AG20443 (cell line): ENCODE measurements at regions not wholly inside any gene's neighbourhood (a gene's known extent, or its start where the extent isn't known, plus 50 kb on each side); places are given as distances from the start of the nearest gene placed in this dataset.

Experiments
- DNase-seq: peaks from one replicate; pipeline ENCODE4 v3.0.0; 2012; ENCODE audit warnings: low spot score, mixed read lengths

- no peak for DNase-seq
These were observed 250.9 kb upstream of the PDE10A start for GRCh38 chr6:165913676-165914570.

- DNase-seq = no peak
These were observed 247.3 kb upstream of the PDE10A start for GRCh38 chr6:165910184-165910966.

GRCh38 chr6:165906736-165907135, 243.7 kb upstream of the PDE10A start:
- no peak for DNase-seq

GRCh38 chr6:165905744-165906143, 242.7 kb upstream of the PDE10A start:
- no peak for DNase-seq

GRCh38 chr6:165900970-165901369, 237.9 kb upstream of the PDE10A start:
- DNase-seq = no peak

- no peak for DNase-seq
These were observed 236.6 kb upstream of the PDE10A start for GRCh38 chr6:165899611-165900010.

- no peak for DNase-seq
These were observed 232.6 kb upstream of the PDE10A start for GRCh38 chr6:165895421-165896165.

GRCh38 chr6:165894171-165894825, 231.3 kb upstream of the PDE10A start:
- DNase-seq = no peak

- DNase-seq = no peak
These were observed 230.4 kb upstream of the PDE10A start for GRCh38 chr6:165893431-165893830.

- no peak for DNase-seq
These were observed 228.3 kb upstream of the PDE10A start for GRCh38 chr6:165891320-165891719.

GRCh38 chr6:165890404-165890735, 227.3 kb upstream of the PDE10A start:
- DNase-seq = no peak

- peak; percentile 75 for DNase-seq
These were observed 226.8 kb upstream of the PDE10A start for GRCh38 chr6:165889636-165890403.

GRCh38 chr6:165886169-165886568, 223.1 kb upstream of the PDE10A start:
- no peak for DNase-seq

GRCh38 chr6:165884813-165885765, 222.0 kb upstream of the PDE10A start:
- DNase-seq = peak; percentile 87

GRCh38 chr6:165883851-165884640, 221.0 kb upstream of the PDE10A start:
- DNase-seq = peak; percentile 65

- no peak for DNase-seq
These were observed 218.8 kb upstream of the PDE10A start for GRCh38 chr6:165881806-165882205.

GRCh38 chr6:165880686-165881085, 217.6 kb upstream of the PDE10A start:
- no peak for DNase-seq

- DNase-seq = no peak
These were observed 214.7 kb upstream of the PDE10A start for GRCh38 chr6:165877773-165878172.

GRCh38 chr6:165877192-165877591, 214.2 kb upstream of the PDE10A start:
- DNase-seq = no peak
